ENCODE measurements at regions not wholly inside any gene's neighbourhood (a gene's known extent, or its start where the extent isn't known, plus 50 kb on each side); places are given as distances from the start of the nearest gene placed in this dataset.

DNA sequence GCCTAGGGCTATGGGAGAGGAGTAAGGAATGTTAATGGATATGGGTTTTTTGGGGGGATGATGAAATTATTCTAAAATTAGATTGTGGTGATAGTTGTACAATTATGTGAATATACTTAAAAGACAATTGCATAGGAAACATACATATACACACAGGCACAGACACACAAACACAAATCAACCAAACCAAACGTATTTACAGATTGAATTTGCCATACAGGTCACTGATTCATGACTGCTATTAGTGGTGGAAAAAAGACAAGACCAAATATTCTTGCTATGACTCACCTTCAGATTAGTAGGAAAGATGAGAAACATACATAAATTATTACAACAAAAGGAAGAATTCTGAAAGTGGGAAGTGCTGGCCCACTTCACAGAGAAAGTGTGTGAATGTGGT lies 85.3 kb downstream of the C3orf38 start:
- DNase-seq (ENCODE audit: insufficient read length): no peak
- no peak for FAIRE-seq
- TF ChIP-seq POLR2AphosphoS5 (IDR thresholded peaks at IDR 0.05; ENCODE audit: low read depth, low read length) (no peak), TAF1 (IDR thresholded peaks at IDR 0.05; ENCODE audit: borderline replicate concordance, low read depth, low read length) (no peak), POLR2A (IDR thresholded peaks at IDR 0.05; ENCODE audit: low read depth, low read length) (no peak)

DNA sequence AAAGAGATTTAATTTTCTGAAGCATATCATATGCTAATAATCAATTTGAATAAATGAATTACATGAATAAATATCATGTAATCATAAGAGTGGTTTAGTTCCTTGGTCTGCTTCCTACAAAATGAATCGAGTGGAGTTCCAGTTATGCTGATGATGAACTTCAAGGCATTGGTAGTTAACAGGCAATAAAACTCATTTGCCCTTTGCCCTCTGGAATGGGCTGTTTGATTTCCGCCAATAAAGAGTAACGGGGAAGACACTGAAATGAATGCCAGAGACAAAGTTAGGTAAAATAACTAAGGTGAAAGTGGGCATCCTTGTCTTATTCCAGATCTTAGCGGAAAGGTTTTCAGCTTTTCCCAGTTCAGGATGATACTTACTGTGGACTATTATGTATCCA lies 90.1 kb downstream of the C3orf38 start:
- FAIRE-seq: no peak
- no peak for TF ChIP-seq POLR2AphosphoS5 (IDR thresholded peaks at IDR 0.05; ENCODE audit: low read depth, low read length)
- TF ChIP-seq POLR2A (IDR thresholded peaks at IDR 0.05; ENCODE audit: low read depth, low read length): no peak
- TF ChIP-seq TAF1 (IDR thresholded peaks at IDR 0.05; ENCODE audit: borderline replicate concordance, low read depth, low read length): no peak

DNA sequence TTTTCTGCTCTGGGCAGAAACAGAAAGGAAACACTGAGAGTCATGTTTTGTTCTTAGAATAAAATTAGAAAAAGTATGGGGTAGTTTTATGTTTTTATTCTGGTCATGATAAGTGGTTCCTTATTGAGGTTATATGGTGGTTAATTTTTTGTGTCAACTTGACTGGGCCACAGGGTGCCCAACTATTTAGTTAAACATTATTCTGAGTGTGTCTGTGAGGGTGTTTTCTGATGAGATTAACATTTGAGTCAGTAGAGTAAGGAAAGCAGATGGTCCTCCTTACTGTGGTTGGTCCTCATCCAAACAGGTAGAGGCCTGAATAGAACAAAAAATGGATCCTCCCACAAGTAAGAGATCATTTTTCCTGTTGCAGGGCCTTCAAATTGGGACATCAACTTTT lies 98.9 kb downstream of the C3orf38 start:
- no peak for FAIRE-seq
- no peak for TF ChIP-seq POLR2A (IDR thresholded peaks at IDR 0.05; ENCODE audit: low read depth, low read length)
- DNase-seq (ENCODE audit: insufficient read length): no peak

More for the DNA sequence above, 90.1 kb downstream of the C3orf38 start:
- DNase-seq (ENCODE audit: insufficient read length): no peak

DNA sequence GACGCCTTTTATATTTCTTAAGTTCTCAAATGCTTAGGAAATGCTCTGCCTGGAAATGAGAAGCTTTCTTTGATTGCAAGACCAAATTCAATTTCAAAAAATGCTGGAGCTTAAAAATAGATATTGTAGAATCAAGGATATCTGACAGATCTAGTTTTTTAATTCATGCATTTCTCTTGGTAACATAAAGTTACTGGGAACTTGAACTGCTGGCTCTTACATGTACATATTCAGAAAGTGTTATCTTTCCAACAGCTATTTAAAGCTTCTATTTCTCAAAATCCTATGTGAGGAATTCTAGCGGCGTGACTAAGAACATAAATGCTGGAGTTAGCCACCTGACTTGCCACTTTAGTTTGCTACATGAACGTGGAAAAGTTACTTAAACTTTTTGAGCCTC lies 109.3 kb downstream of the C3orf38 start:
- FAIRE-seq: no peak
- no peak for DNase-seq (ENCODE audit: insufficient read length)
- TF ChIP-seq POLR2A (IDR thresholded peaks at IDR 0.05; ENCODE audit: low read depth, low read length): no peak
- TF ChIP-seq TAF1 (IDR thresholded peaks at IDR 0.05; ENCODE audit: borderline replicate concordance, low read depth, low read length): no peak
- TF ChIP-seq POLR2AphosphoS5 (IDR thresholded peaks at IDR 0.05; ENCODE audit: low read depth, low read length): no peak

DNA sequence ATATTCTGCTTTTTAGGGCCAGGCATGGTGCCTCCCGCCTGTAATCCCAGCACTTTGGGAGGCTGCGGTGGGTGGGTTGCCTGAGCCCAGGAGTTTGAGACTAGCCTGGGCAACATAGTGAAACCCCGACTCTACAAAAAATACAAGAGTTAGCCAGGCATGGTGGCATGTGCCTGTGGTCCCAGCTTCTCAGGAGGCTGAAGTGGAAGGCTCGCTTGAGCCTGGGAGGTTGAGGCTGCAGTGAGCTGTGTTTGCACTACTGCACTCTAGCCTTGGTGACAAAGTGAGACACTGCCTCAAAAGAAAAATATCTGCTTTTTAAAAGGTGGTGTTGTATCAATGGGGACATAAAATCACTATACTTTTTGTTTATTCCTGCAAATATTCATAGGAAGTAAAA lies 112.8 kb downstream of the C3orf38 start:
- DNase-seq (ENCODE audit: insufficient read length): no peak
- no peak for TF ChIP-seq POLR2AphosphoS5 (IDR thresholded peaks at IDR 0.05; ENCODE audit: low read depth, low read length)
- FAIRE-seq: no peak

DNA sequence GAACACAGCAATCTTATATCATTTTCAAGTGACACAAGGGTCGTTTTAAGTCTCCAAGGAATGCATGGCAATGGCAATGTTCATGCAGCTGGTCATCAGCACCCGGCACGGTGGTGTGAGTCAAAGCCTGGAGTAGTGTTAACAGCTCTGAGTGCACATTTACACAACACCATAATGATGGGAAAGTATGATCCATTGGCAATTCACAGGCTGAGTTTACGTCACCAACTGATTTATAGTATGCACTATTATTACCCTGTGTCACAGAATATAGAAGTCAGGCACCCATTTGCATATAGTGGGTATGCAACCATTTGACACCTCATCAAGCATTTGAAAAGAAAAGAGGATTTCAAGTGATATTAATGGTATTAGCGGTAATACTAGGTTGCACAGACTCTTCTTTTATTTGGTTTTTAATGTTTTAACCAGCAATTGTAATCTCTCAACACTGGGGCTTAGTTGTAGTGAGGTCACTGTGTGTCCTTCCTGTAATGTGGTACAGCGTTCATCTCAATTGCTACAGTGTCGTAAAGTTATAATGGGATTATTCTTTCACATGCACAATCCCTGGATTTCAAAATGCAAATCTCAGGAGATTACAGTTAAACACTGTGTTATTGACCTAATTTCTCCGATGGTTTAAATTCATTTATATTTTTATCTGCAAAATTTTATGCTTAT lies 113.8 kb downstream of the C3orf38 start:
- FAIRE-seq (no peak), DNase-seq (ENCODE audit: insufficient read length) (no peak)
- TF ChIP-seq TAF1 (IDR thresholded peaks at IDR 0.05; ENCODE audit: borderline replicate concordance, low read depth, low read length): no peak
- TF ChIP-seq POLR2AphosphoS5 (IDR thresholded peaks at IDR 0.05; ENCODE audit: low read depth, low read length): no peak
- TF ChIP-seq POLR2A (IDR thresholded peaks at IDR 0.05; ENCODE audit: low read depth, low read length): no peak

DNA sequence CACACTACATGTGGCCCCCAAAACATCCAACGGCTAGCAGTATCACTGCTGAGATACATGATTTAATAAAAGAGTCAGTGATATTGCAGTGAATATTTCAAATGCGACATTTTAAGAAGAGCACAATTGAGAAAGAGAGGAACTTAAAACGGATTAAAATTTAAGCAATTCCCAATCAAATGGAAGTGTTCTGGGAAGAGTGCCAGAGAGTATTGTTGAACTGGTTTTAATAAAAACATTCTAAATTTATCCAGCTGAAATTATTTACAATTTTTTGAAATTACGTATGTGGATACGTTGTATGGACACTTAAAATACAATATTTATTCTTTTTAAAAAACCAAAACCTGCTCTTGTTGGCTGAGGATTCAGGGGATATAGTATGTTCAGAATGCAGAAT lies 117.7 kb downstream of the C3orf38 start:
- no peak for DNase-seq (ENCODE audit: insufficient read length)
- FAIRE-seq: no peak
- no peak for TF ChIP-seq POLR2AphosphoS5 (IDR thresholded peaks at IDR 0.05; ENCODE audit: low read depth, low read length)
- TF ChIP-seq TAF1 (IDR thresholded peaks at IDR 0.05; ENCODE audit: borderline replicate concordance, low read depth, low read length): no peak
- no peak for TF ChIP-seq POLR2A (IDR thresholded peaks at IDR 0.05; ENCODE audit: low read depth, low read length)

DNA sequence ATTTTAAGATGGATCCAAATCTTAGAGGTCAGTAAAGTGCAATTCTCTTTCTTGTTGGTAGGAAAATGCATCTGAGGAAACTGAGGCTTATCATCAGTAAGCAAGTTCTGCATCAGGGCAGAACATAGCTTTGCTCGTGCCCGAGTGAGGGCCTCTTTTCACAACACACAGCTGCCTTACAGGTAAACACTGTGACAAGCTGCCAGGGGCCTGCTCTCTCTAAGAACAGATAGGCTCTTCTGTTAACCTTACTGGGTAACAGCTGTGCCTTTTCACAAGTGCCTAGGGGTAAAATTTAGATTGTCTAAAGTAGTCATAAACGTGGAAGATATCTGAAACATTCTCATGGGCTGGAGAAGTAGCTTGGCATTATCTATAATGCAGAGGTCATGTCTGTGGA lies 118.1 kb downstream of the C3orf38 start:
- DNase-seq (ENCODE audit: insufficient read length) (no peak), FAIRE-seq (no peak)
- TF ChIP-seq TAF1 (IDR thresholded peaks at IDR 0.05; ENCODE audit: borderline replicate concordance, low read depth, low read length) (no peak), POLR2AphosphoS5 (IDR thresholded peaks at IDR 0.05; ENCODE audit: low read depth, low read length) (no peak), POLR2A (IDR thresholded peaks at IDR 0.05; ENCODE audit: low read depth, low read length) (no peak)

DNA sequence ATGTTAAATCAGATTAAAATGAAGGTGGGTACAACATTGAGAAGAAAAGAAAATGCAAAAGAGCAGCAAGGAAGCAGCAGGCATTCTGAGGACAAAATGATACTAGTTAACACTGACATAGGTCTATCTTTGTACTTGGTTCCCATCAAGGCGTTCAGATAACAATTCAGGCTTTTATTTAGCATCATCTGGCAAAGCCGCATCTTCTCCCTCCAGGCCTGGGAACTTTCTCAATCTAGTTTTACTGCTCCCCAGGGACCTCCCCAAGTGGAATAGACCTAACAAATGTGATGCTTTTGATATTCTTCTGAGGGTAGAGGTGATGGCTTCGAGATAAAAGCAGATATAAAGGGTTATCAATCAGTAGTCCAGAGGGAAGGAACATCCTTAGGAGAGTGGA lies 130.6 kb downstream of the C3orf38 start:
- FAIRE-seq: no peak
- no peak for TF ChIP-seq POLR2A (IDR thresholded peaks at IDR 0.05; ENCODE audit: low read depth, low read length)
- no peak for TF ChIP-seq TAF1 (IDR thresholded peaks at IDR 0.05; ENCODE audit: borderline replicate concordance, low read depth, low read length)
- no peak for TF ChIP-seq POLR2AphosphoS5 (IDR thresholded peaks at IDR 0.05; ENCODE audit: low read depth, low read length)

DNA sequence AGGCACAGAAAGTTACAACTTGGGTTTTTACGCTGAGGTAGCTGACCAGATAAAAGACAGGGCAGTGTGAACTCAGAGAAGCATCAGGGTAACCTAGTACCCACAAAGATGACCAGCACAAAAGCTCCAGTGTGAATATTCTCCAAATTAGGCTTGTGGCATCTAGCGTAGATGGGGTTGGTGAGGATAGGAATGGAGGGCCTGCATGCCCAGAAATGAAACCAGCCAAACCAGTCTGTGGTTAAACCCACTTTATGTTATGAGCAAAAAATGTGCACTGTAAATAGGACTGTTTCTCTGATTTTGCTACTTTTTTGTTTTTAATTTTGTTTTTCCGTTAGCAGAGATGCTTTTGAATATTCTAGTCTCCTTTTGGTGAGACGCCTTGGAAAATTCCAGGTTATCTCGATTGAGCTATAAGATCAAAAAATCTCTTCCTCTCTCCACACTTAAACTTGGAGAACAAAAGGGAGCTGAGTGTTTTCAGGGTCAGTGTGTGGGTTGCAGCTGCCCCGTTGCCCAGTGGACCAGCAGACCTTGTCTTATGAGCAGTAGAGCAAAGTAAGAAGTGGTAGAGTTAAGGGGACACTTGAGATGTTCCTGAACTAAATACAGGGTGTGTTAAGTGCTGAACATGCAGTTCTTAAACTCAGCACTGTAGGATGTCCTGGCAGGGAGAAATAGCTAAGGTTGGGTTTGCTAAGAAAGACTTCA lies 132.9 kb downstream of the C3orf38 start:
- no peak for FAIRE-seq
- TF ChIP-seq POLR2A (IDR thresholded peaks at IDR 0.05; ENCODE audit: low read depth, low read length) (no peak), TAF1 (IDR thresholded peaks at IDR 0.05; ENCODE audit: borderline replicate concordance, low read depth, low read length) (no peak), POLR2AphosphoS5 (IDR thresholded peaks at IDR 0.05; ENCODE audit: low read depth, low read length) (no peak)
- DNase-seq (ENCODE audit: insufficient read length): no peak

More for the DNA sequence above, 130.6 kb downstream of the C3orf38 start:
- DNase-seq (ENCODE audit: insufficient read length): no peak

DNA sequence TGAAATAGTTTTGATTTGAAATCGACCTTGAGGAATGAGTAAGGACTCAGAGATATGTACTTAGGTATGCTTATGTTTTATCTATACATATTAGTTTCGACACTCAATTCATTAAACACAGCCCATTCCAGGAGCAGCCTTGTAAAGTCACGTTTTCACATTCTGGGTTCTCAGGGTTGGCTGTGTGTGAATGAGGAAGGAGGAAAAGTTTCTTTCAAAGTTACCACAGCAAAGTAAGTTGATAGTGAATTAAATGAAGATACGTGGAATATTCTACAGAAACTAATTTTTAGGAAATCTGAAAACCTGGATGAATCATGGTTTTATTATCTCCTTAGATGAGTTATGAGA lies 133.5 kb downstream of the C3orf38 start:
- DNase-seq (ENCODE audit: insufficient read length) (no peak), FAIRE-seq (no peak)
- no peak for TF ChIP-seq POLR2AphosphoS5 (IDR thresholded peaks at IDR 0.05; ENCODE audit: low read depth, low read length)
- TF ChIP-seq POLR2A (IDR thresholded peaks at IDR 0.05; ENCODE audit: low read depth, low read length): no peak
- TF ChIP-seq TAF1 (IDR thresholded peaks at IDR 0.05; ENCODE audit: borderline replicate concordance, low read depth, low read length): no peak

DNA sequence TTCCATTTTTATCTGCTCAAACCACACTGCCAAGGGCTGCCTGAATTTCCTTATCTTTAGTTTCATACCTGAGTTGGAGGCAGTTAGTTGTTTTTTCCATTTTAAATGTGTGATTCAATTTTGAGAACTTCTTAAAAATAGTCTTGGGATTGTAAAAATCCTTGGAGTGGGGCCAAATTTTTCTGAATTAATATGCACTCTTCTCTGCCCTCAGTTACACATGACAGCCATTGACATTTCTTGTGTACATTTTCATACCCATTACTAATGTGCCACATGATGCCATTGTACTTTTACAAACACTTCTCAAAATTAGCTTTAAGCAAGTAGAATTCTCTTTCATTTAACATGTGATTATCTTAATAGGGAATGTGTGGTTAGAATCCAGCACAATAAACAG lies 141.7 kb downstream of the C3orf38 start:
- no peak for FAIRE-seq
- DNase-seq (ENCODE audit: insufficient read length): no peak

More for the DNA sequence above, 141.7 kb downstream of the C3orf38 start:
- TF ChIP-seq POLR2A (IDR thresholded peaks at IDR 0.05; ENCODE audit: low read depth, low read length) (no peak), POLR2AphosphoS5 (IDR thresholded peaks at IDR 0.05; ENCODE audit: low read depth, low read length) (no peak), TAF1 (IDR thresholded peaks at IDR 0.05; ENCODE audit: borderline replicate concordance, low read depth, low read length) (no peak)

Data from GM12892 (cell line).